Hematopoietic multipotent progenitor cell treated with erythropoietin and hydrocortisone succinate and interleukin-3 and kit ligand, for 4 days (in vitro differentiated cells): ENCODE measurements at regions not wholly inside any gene's neighbourhood (a gene's known extent, or its start where the extent isn't known, plus 50 kb on each side); places are given as distances from the start of the nearest gene placed in this dataset.

ENCODE experiments used
- DNase-seq: peaks from one replicate; pipeline ENCODE4 v3.0.0-alpha.2; 2015

DNA sequence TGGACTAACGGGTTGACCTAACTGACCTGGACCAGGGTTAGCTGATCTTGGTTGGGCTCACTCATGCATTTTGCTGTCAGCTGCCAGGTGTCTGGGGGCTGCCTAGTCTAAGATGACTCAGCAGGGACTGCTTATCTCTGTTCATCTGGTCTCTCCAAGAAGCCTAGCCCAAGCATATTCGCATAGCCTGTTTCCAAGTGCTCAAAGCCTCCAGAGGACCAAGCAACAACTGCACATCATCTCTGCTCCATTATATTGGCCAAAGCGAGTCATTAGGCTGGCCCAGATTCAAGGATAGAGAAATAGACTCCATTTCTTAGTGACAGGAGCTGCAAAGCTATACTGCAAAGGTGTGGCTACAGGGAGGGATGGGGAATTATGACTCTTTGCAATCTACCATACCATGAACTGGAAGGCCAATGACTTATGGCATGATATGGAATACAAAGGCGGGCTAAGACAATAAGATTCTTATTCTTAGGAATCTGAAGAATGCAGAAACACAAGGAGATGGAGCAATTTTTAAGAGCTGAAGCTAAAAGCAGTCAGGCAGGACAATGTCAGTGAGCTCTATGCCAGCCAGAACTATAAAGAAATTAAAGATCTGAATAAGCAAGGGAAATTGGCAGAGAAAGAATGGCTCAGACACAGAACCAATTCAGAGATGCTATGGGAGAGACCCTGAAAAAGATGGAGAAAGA lies 194.6 kb upstream of the FSCB start:
- peak; percentile 1 for DNase-seq

GRCh38 chr14:44700694-44701093 lies 193.6 kb upstream of the FSCB start:
- no peak for DNase-seq

- no peak for DNase-seq
Observed at GRCh38 chr14:44700184-44700583, 193.1 kb upstream of the FSCB start.

DNA sequence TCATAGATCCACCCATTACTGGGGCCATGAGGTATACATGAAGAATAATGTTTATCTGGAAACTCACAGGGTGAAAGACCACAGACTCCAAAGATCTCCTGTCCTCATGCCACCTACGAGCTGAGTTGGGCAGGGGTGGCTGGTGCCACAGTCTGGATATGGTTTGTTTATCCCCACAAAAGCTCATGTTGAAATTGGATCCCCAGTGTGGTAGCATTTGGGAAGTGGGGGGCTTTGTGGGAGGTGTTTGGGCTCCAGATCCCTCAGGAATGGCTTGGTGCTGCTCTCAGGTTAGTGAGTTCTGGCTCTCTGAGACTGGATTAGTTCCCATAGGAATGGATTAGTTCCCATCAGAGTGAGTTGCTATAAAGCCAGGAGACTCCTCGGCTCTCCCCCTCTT lies 192.3 kb upstream of the FSCB start:
- no peak for DNase-seq

- peak; percentile 50 for DNase-seq
Observed at GRCh38 chr14:44669496-44669895, 162.4 kb upstream of the FSCB start.

DNA sequence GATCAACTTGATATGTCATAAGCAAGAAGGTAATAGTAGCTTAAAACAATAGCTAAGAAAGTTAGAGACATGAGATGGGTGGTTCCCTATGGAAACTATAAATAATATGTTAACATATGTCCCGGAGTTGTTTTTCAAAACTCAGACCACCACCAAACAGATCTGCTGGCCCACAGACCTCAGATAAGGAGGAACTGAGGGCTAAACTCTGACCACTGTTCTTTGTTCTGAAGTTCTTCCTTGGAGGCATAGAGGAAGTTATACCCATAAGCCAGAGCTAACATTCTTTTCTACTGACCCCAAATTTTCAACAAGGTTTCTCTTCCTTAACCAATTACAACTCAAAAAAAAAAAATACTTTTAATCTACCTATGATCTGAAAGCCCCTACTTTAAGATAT lies 156.1 kb upstream of the FSCB start:
- peak; percentile 64 for DNase-seq

- DNase-seq = peak; percentile 20
Observed at GRCh38 chr14:44662250-44662891, 155.3 kb upstream of the FSCB start.

DNA sequence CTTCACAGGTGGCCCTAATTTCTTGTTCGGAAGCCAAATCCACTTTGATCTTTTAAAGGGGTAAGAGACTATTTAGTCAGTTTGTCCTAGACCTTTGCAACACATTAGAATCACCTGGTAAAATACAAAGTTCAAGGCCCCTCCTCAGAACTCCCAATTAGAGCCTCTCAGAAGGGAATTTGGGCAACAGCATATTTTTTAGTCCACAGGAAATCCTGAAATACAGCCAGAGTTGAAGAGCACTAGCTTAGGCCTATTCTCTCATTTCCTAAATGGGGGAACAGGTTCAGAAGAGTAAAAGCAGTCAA lies 151.3 kb upstream of the FSCB start:
- DNase-seq = no peak

- DNase-seq = peak; percentile 30
Observed at GRCh38 chr14:44657696-44658388, 150.8 kb upstream of the FSCB start.

DNA sequence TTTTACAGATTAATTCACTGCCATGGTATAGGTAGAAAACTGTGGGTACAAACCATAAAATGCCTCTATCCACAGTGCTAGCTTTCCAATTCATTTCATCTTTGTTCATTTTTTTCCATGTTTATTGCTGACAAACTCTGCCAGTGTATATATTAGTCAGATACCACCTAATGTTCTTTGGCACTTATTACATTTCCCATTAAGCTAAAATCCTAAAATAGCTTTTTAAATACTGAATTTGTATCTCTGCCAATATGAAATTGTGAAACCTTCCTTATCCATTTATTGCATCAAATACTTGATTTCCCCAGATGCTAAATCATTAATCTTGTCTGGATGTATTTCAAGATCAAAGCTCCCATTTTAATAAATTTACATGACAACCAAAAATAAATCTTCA lies 150.1 kb upstream of the FSCB start:
- DNase-seq = no peak

DNA sequence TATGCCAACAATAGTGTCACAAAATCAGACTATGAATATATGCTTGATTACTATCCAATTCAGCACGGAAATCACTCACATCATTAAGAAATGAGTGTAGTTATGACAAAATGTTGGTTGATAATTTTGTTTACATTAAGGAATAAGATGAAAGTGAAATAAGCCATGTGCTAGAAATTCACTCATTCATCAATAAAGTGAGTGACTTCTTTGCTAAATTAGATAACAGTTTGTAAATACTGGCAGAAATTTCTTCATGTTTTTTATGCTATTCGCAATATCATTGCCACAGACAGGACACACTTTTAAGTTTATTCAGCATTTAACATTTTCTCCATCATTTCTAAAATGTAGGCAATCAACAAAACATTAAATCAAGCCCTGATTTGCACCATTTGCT lies 147.5 kb upstream of the FSCB start:
- no peak for DNase-seq

GRCh38 chr14:44653641-44654040 lies 146.6 kb upstream of the FSCB start:
- no peak for DNase-seq

DNA sequence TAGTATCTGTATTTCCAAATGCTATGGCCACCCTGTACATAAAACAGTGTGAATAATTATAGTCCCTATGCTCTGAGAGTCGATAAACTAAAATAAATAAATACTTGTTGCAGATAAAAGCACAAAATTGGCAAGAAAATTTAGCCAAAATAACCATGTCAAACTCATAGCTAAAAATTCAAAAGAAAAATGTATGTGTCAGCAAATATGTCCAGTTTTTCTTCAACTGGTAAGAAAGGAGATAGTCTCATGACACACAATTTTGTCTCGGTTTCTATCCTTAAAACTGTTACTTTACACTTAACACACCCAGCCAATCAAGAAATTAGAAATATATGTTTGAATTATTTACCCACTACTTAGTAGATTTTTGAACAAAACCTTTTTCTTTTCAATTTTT lies 145.6 kb upstream of the FSCB start:
- DNase-seq = no peak

GRCh38 chr14:44649061-44649460 lies 142.0 kb upstream of the FSCB start:
- no peak for DNase-seq

GRCh38 chr14:44640416-44640815 lies 133.3 kb upstream of the FSCB start:
- no peak for DNase-seq

GRCh38 chr14:44639781-44640385 lies 132.8 kb upstream of the FSCB start:
- DNase-seq = no peak

DNA sequence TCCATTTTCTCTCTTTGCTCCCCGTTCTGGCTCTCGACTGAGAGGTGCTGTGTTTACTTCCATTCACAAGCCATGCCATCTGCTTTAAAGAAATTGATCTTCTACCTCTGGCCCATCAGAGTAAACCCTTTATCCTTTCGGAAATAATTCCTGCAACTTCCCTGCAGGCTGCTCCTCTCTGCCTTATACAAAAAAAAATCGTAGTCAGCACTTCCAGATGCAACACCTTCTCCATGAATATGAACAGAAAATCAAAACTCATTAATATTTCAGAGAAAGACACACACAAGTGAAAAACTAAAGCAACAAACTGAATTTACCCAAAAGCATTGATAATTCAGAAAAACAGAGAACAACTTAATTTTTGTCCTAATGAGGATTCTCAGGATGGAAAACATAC lies 127.6 kb upstream of the FSCB start:
- DNase-seq = no peak

- DNase-seq = no peak
Observed at GRCh38 chr14:44626423-44626822, 119.3 kb upstream of the FSCB start.

DNA sequence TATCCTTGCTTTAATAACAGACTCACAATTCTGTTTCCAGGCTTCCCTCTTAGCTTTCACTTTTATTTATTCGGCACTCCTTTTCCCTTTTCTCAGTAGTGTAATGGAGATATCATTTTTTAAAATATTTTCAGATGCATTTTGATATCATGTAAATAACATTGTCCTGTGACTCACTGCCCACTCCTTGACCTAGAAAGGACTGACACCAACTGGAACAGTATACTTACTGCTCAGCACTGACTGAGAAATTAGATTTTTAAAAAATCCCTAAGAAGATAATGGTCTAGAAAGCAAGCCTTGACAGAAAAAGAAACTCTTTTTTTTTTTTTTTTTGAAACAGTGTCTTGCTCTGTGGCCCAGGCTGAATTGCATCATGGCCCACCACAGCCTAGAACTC lies 118.0 kb upstream of the FSCB start:
- DNase-seq = no peak

- no peak for DNase-seq
Observed at GRCh38 chr14:44620121-44621019, 113.3 kb upstream of the FSCB start.

- DNase-seq = no peak
Observed at GRCh38 chr14:44616204-44616603, 109.1 kb upstream of the FSCB start.

GRCh38 chr14:44613061-44613712 lies 106.1 kb upstream of the FSCB start:
- DNase-seq = no peak
